Endothelial cell of umbilical vein (primary cell): ENCODE measurements at regions not wholly inside any gene's neighbourhood (a gene's known extent, or its start where the extent isn't known, plus 50 kb on each side); places are given as distances from the start of the nearest gene placed in this dataset.

Source experiments
- BruUV-seq: library from RNA; stranded (reverse); fragments of 400-500 nt; replicated peaks from 2 replicates; lab custom pipeline; 2021; lab: Mats Ljungman, UMichigan
- CTCF ChIA-PET: fragments of 300-600, 350-600 bp; sonication (Branson Sonifier 250); formaldehyde crosslinking; loops from one replicate; lab custom pipeline; 2021; ENCODE audit warnings: antibody characterized with exemption, inconsistent platforms; lab: Charles Lee
- POLR2A ChIA-PET: fragments of 300-600, 350-600 bp; sonication (Branson Sonifier 250); formaldehyde crosslinking; loops from one replicate; lab custom pipeline; 2021; ENCODE audit warnings: antibody characterized with exemption, inconsistent platforms; lab: Charles Lee
- DNase-seq: peaks from one replicate; pipeline ENCODE4 v3.0.0-alpha.2; 2011; ENCODE audit warnings: low read depth, low spot score
- FAIRE-seq: peaks from 2 replicates; lab custom pipeline; 2011; peaks lifted over from hg19 to GRCh38; lab: Jason Lieb, UNC
- H2AFZ ChIP-seq: 2 replicates; pipeline ENCODE4 v1.6.0; 2012; ENCODE audit warnings: low read depth, low read length, control low read depth, inconsistent platforms
- H3K27ac ChIP-seq: 2 replicates; pipeline ENCODE4 v1.5.1; 2011; ENCODE audit warnings: low read depth, mild to moderate bottlenecking, control low read depth, low read length, moderate library complexity; ENCODE audit not compliant: insufficient read depth
- H3K27me3 ChIP-seq, 2 experiments: 2 replicates each; pipeline versions ENCODE4 v1.6.0 to v1.6.1; 2011; ENCODE audit warnings: low read length in 2 of 2, mixed read lengths in 1 of 2; ENCODE audit not compliant: control insufficient read depth in 2 of 2, insufficient read depth in 2 of 2
- H3K36me3 ChIP-seq, 2 experiments: 2 replicates in 1 of 2; 3 replicates in 1 of 2; pipeline ENCODE4 v1.5.1; 2011; ENCODE audit warnings: low read length in 2 of 2, mild to moderate bottlenecking in 1 of 2, moderate library complexity in 1 of 2; ENCODE audit not compliant: control insufficient read depth in 2 of 2, insufficient read depth in 2 of 2; ENCODE audit errors: extremely low read depth in 1 of 2
- H3K4me1 ChIP-seq: 3 replicates; pipeline ENCODE4 v1.5.1; 2011; ENCODE audit warnings: mild to moderate bottlenecking, low read length; ENCODE audit not compliant: control insufficient read depth, insufficient read depth; ENCODE audit errors: extremely low read depth
- H3K4me2 ChIP-seq: 2 replicates; pipeline ENCODE4 v1.6.1; 2011; ENCODE audit warnings: low read length, control low read depth, mixed read lengths; ENCODE audit not compliant: insufficient read depth
- H3K4me3 ChIP-seq, 3 experiments: fragments of 200-600 bp in 1 of 3; sonication (generic), shearing (Covaris generic) in 1 of 3; replicated peaks in 1 of 3; 2 replicates each; pipeline ENCODE4 v1.5.1; 2011 to 2016; ENCODE audit warnings: control low read depth in 3 of 3, low read length in 3 of 3, mild to moderate bottlenecking in 2 of 3, inconsistent platforms in 1 of 3, low read depth in 1 of 3, moderate library complexity in 1 of 3; ENCODE audit not compliant: insufficient read depth in 1 of 3
- H3K79me2 ChIP-seq: 2 replicates; pipeline ENCODE4 v1.6.0; 2012; ENCODE audit warnings: low read length, inconsistent platforms; ENCODE audit not compliant: control insufficient read depth, insufficient read depth
- H3K9ac ChIP-seq: replicated peaks from 2 replicates; pipeline ENCODE3; 2011; ENCODE audit warnings: low read length, control low read depth; ENCODE audit not compliant: insufficient read depth; ENCODE audit errors: extremely low read depth
- H3K9me1 ChIP-seq: replicated peaks from 3 replicates; pipeline ENCODE4 v1.6.0; 2011; ENCODE audit warnings: mild to moderate bottlenecking, low read length; ENCODE audit not compliant: control insufficient read depth, insufficient read depth; ENCODE audit errors: extremely low read depth
- H3K9me3 ChIP-seq: replicated peaks from 2 replicates; pipeline ENCODE4 v1.5.1; 2012; ENCODE audit warnings: low read length, inconsistent platforms; ENCODE audit not compliant: control insufficient read depth, insufficient read depth
- H4K20me1 ChIP-seq: replicated peaks from 2 replicates; pipeline ENCODE3; 2011; ENCODE audit warnings: mild to moderate bottlenecking, low read length; ENCODE audit not compliant: control insufficient read depth, insufficient read depth; ENCODE audit errors: extremely low read depth
- CTCF ChIP-seq, 2 donors: IDR thresholded peaks; 1 replicate in 1 of 2; 2 replicates in 1 of 2; pipeline ENCODE4 v1.5.1; 2011; ENCODE audit warnings: low read length in 2 of 2, mild to moderate bottlenecking in 2 of 2, moderate library complexity in 2 of 2, control low read depth in 1 of 2, inconsistent platforms in 1 of 2, low read depth in 1 of 2; ENCODE audit not compliant: insufficient read depth in 1 of 2; ENCODE audit errors: extremely low read depth in 1 of 2
- EZH2 ChIP-seq: IDR thresholded peaks from 2 replicates; pipeline ENCODE4 v1.6.1; 2012; ENCODE audit warnings: borderline replicate concordance, low read depth, mild to moderate bottlenecking, moderate library complexity, low read length, inconsistent platforms; ENCODE audit not compliant: severe bottlenecking
- FOS ChIP-seq: IDR thresholded peaks from 2 replicates; pipeline ENCODE4 v1.6.1; 2011; ENCODE audit warnings: mild to moderate bottlenecking, low read length, moderate library complexity, borderline replicate concordance; ENCODE audit not compliant: insufficient read depth
- GATA2 ChIP-seq: IDR thresholded peaks from 2 replicates; pipeline ENCODE4 v1.7.0; 2011; ENCODE audit warnings: low read depth, mild to moderate bottlenecking, moderate library complexity, mixed read lengths, low read length; ENCODE audit not compliant: insufficient read length, insufficient read depth
- JUN ChIP-seq: IDR thresholded peaks from 2 replicates; pipeline ENCODE4 v1.6.1; 2011; ENCODE audit warnings: borderline replicate concordance, low read depth; ENCODE audit not compliant: insufficient read length, insufficient read depth
- MAX ChIP-seq: IDR thresholded peaks from 2 replicates; pipeline ENCODE4 v1.6.1; 2011; ENCODE audit not compliant: insufficient read depth, insufficient read length
- MYC ChIP-seq: IDR thresholded peaks from one replicate; pipeline ENCODE4 v1.6.1; 2011; ENCODE audit warnings: mild to moderate bottlenecking, low read depth, low read length
- POLR2A ChIP-seq: IDR thresholded peaks from 2 replicates; pipeline ENCODE4 v1.6.1; 2012; ENCODE audit warnings: low read depth, mild to moderate bottlenecking, control low read depth, low read length
- POLR2AphosphoS5 ChIP-seq: IDR thresholded peaks from 2 replicates; pipeline ENCODE4 v1.6.1; 2012; ENCODE audit warnings: low read depth, mild to moderate bottlenecking, control low read depth, low read length, moderate library complexity; ENCODE audit not compliant: insufficient read depth
- dilution Hi-C: fragments of 300-500 bp; cut with MboI; formaldehyde crosslinking; loops from one replicate; pipeline ENCODE4 v1.15.0; 2019; ENCODE audit warnings: low sequenced_read_pairs; ENCODE audit not compliant: extremely low pct_ligation_motif_present
- intact Hi-C: fragments of 100-400 bp; cut with micrococcal nuclease; formaldehyde crosslinking; loops from one replicate; pipeline ENCODE4 v1.10.0; 2022

- H3K9me3 ChIP-seq: no peaks in the 10 kb centered on the region
- H3K36me3 ChIP-seq: no peaks in the 10 kb centered on the region
- intact Hi-C loops: no loop called here
Measured at GRCh38 chr2:114354199-114354598, 88.2 kb upstream of the DPP10 start.

More at GRCh38 chr2:114354199-114354598, 88.2 kb upstream of the DPP10 start:
- Histone ChIP-seq H3K27me3 (no peaks in the 10 kb centered on the region), H4K20me1 (no peaks in the 10 kb centered on the region), H3K79me2 (no peaks in the 10 kb centered on the region), H3K9ac (no peak overlapping the region), H3K27ac (no peak overlapping the region), H2AFZ (no peak overlapping the region), H3K4me2 (no peak overlapping the region), H3K4me3 (no peak overlapping the region), H3K4me1 (no peaks in the 10 kb centered on the region), H3K9me1 (no peaks in the 10 kb centered on the region)
- TF ChIP-seq POLR2AphosphoS5: no peak
- no peak for TF ChIP-seq CTCF (IDR thresholded peaks at IDR 0.05; ENCODE audit: extremely low read depth in 1 of 2, insufficient read depth in 1 of 2, low read depth in 1 of 2, low read length in 2 of 2)
- no peak for TF ChIP-seq POLR2A
- no peak for TF ChIP-seq EZH2
- TF ChIP-seq GATA2: no peak
- no peak for TF ChIP-seq JUN
- no peak for TF ChIP-seq MAX
- no peak for TF ChIP-seq FOS
- TF ChIP-seq MYC: no peak
- dilution Hi-C loops: no loop called here
- no peak for FAIRE-seq
- no TSS peak for BruUV-seq
- ChIA-PET POLR2A (no interaction called here), CTCF (no interaction called here)
- no peak for DNase-seq
